ENCODE measurements at regions not wholly inside any gene's neighbourhood (a gene's known extent, or its start where the extent isn't known, plus 50 kb on each side); places are given as distances from the start of the nearest gene placed in this dataset.

DNA sequence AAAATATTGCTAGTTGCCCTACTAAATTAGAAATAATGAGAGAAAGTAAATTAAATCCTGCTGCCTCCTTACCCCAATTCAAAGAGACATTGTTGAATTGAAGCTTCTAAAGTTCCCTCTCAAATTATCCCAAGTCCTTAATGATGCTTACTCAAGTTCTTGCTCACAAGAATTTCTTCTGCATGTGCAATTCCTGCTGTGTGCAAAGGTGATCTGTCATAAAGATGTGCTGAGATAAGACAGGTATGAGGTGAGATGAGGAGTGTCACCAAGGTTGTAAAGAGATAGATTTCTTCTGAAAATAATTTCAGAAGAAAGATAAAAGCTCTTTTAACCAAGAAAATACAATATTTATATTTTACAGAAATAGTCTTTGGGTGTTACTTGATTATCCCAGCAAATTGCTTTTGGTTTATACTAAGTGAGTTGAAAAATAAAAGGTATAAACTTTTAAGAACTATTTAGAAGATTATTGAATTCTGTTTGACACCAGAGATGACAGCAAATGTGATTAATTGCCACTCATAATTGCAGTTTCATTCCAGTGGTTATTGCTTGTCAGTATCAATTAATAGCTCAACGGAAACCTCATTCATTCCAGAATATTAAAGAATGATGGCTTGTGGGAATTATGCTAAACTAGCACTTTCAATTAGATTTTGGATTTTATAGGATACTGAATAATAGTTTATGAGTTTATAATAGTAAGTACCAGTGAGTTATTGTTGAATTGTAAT lies 674.3 kb downstream of the STK39 start:
- TF ChIP-seq POLR2A (IDR thresholded peaks at IDR 0.05) (no peak), CTCF (IDR thresholded peaks at IDR 0.05) (no peak)
